HG03039 (cell line): ENCODE measurements at regions not wholly inside any gene's neighbourhood (a gene's known extent, or its start where the extent isn't known, plus 50 kb on each side); places are given as distances from the start of the nearest gene placed in this dataset.

Source experiments
- ATAC-seq: cut with Tn5 transposase; IDR thresholded peaks from one replicate; pipeline ENCODE4 v1.9.1; 2021; ENCODE audit warnings: mild to moderate bottlenecking, moderate library complexity; ENCODE audit not compliant: unreplicated experiment

GRCh38 chr11:26076233-26076990 lies 255.5 kb upstream of the ANO3 start:
- ATAC-seq: no peak

GRCh38 chr11:26078231-26078821 lies 253.6 kb upstream of the ANO3 start:
- no peak for ATAC-seq

DNA sequence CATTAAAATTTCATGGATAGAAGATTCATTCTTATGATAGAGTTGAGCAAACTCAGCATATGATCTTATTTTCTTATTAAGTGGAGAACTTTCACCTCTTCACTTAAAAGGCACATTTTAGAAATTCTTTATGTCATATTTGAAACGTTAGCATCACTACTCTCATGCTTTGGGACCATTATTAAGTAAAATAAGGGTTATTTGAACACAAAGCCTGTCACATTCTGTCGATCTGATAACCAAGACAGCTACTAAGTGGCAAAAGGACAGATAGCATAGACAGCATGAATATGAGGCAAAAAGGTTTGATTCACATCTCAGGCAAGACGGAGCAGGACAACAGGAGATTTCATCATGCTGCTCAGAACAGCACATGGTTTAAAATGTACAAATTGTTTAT lies 247.6 kb upstream of the ANO3 start:
- no peak for ATAC-seq

DNA sequence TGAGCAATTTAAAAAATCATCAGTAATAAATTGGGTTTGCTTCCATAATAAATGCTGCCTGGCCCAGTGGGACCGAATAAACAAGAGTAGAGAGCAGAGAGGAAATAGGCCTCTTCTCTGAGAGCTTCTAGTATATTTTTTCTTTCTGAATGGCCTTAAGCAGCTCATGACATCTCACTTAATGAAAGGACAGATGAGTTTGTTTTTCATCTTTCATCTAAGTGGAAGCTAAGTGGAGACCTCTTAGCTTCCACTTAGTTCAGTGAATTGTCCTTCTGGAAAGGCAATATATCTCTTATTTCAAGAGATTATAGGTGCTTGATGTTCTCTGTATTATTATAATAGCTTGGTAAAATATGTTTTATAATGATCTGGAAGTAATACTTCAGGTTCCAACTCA lies 245.9 kb upstream of the ANO3 start:
- no peak for ATAC-seq

- ATAC-seq: peak; percentile 93
These were observed 244.6 kb upstream of the ANO3 start for GRCh38 chr11:26087120-26087935.

GRCh38 chr11:26088391-26088790 lies 243.5 kb upstream of the ANO3 start:
- no peak for ATAC-seq

- ATAC-seq: no peak
These were observed 241.3 kb upstream of the ANO3 start for GRCh38 chr11:26090651-26091050.

GRCh38 chr11:26093206-26093605 lies 238.7 kb upstream of the ANO3 start:
- no peak for ATAC-seq

- ATAC-seq: no peak
These were observed 236.6 kb upstream of the ANO3 start for GRCh38 chr11:26095340-26095739.

- ATAC-seq: no peak
These were observed 235.5 kb upstream of the ANO3 start for GRCh38 chr11:26096451-26096850.

DNA sequence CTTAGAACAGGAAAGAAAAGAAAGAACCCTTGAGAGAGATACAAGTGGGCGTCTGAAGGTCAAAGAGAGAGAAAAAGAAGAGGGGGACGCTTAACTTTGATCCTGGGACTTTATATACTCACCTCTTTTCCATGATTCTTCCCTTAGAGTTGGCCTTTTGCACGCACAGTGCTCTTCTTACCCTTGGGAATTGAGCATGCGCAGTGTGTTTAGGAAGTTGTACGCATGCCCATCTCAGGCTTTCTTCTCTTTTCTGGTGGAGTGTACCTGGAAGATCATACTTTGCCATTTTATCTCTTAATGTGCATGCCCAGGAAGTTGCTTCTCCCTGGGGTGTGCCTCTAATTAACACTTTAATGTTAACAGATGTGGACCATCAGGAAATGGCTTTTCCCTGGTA lies 229.6 kb upstream of the ANO3 start:
- no peak for ATAC-seq

GRCh38 chr11:26105762-26106423 lies 226.0 kb upstream of the ANO3 start:
- no peak for ATAC-seq

GRCh38 chr11:26106726-26107125 lies 225.2 kb upstream of the ANO3 start:
- no peak for ATAC-seq

- no peak for ATAC-seq
These were observed 222.1 kb upstream of the ANO3 start for GRCh38 chr11:26109658-26110368.

DNA sequence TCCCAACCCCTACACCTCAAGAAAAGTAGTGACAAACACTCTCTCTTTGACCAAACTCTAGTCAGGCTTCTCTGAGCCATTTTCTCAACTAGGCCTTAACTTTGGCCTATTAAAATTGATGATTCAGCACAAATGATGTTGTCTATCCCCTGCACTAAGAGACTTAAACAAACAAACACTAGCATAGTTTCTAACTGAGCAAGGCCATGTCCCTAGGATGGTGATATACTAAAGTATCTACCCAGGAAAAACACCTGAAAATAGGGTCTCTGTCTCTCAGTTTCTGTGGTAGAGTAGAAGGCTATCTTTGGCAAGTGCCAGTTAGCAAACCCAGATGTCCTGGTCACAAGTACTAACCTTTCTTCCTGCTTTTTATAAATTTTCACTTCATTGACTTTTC lies 219.7 kb upstream of the ANO3 start:
- no peak for ATAC-seq

DNA sequence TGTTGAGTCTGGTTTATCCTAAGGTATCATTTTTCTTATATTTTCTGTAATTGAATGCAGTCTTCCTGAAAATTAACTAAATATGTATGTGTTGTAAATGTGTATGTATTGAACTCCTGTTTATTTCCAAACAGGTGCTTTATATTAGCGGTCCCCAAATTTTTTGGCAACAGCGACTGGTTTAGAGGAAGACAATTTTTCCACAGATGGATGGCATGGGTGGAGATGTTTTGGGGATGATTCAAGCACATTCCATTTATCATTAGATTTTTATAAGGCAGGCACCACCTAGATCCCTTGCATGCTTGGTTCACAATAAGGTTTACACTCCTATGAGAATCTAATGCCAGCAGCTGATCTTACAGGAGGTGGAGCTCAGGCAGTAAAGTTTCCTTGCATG lies 210.5 kb upstream of the ANO3 start:
- no peak for ATAC-seq

DNA sequence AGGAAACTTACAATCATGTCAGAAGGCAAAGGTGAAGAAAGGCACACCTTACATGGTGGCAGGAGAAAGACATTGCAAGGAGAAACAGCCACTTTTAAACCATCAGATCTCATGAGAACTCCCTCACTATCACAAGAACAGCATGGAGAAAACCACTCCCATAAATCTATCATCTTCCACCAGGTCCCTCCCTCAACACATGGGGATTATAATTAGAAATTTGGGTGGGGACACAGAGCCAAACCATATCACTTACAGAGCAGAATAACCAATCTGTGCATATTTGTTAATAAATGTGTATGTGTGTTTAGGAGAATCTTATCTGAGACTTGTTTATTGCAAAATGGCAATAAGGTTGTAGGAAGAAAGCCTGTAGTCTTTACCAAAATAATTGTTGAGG lies 205.2 kb upstream of the ANO3 start:
- ATAC-seq: no peak

DNA sequence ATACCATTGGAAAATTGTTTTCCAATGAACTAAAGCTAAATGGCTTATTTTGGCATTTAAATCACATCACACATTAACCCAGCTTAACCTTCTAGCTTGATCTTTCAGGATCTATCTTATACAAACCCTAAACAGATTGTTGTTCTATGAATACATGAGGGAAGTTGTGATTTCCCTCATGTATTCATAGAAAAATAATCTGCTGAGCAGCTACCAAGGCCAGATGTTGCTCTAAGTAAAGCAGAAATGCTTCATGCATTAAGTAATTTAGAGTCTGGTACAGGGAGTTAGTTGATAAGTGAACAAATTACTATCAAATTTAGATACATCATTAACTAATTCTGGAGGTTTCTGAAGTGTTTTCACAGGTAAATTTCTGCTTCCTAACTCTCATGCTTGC lies 204.6 kb upstream of the ANO3 start:
- no peak for ATAC-seq

DNA sequence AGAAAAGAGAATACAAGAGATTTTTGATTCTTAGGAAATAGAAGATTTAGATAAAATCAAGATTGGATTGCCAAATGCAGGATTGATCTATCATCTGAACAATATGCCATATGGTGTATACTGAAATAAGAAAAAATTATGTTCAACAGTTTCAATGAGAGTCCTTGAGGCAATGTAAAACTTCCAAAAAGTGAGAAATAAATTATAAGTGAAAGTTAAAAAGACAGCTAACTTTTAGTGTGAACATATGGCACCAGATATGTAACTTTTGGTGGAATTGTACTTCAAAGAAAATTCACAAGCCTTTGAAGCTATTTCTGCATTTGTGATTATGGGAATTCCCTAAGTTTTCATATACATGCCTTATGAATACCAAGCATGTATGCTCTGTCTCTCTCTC lies 200.5 kb upstream of the ANO3 start:
- no peak for ATAC-seq

- no peak for ATAC-seq
These were observed 197.9 kb upstream of the ANO3 start for GRCh38 chr11:26134053-26134452.
